ENCODE measurements at regions not wholly inside any gene's neighbourhood (a gene's known extent, or its start where the extent isn't known, plus 50 kb on each side); places are given as distances from the start of the nearest gene placed in this dataset.

GRCh38 chr5:164578401-164578800, 1073.0 kb downstream of the MAT2B start:
- no peak for TF ChIP-seq EP300 (IDR thresholded peaks at IDR 0.05; ENCODE audit: low read depth)
- TF ChIP-seq, protein P1, sequence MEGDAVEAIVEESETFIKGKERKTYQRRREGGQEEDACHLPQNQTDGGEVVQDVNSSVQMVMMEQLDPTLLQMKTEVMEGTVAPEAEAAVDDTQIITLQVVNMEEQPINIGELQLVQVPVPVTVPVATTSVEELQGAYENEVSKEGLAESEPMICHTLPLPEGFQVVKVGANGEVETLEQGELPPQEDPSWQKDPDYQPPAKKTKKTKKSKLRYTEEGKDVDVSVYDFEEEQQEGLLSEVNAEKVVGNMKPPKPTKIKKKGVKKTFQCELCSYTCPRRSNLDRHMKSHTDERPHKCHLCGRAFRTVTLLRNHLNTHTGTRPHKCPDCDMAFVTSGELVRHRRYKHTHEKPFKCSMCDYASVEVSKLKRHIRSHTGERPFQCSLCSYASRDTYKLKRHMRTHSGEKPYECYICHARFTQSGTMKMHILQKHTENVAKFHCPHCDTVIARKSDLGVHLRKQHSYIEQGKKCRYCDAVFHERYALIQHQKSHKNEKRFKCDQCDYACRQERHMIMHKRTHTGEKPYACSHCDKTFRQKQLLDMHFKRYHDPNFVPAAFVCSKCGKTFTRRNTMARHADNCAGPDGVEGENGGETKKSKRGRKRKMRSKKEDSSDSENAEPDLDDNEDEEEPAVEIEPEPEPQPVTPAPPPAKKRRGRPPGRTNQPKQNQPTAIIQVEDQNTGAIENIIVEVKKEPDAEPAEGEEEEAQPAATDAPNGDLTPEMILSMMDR (IDR thresholded peaks at IDR 0.05) = no peak
- TF ChIP-seq POLR2A (IDR thresholded peaks at IDR 0.05) = no peak
- TF ChIP-seq POLR2AphosphoS5 (IDR thresholded peaks at IDR 0.05) = no peak

All from transverse colon (tissue), 4 donors.